ENCODE measurements at regions not wholly inside any gene's neighbourhood (a gene's known extent, or its start where the extent isn't known, plus 50 kb on each side); places are given as distances from the start of the nearest gene placed in this dataset.

- TF ChIP-seq, protein P1, sequence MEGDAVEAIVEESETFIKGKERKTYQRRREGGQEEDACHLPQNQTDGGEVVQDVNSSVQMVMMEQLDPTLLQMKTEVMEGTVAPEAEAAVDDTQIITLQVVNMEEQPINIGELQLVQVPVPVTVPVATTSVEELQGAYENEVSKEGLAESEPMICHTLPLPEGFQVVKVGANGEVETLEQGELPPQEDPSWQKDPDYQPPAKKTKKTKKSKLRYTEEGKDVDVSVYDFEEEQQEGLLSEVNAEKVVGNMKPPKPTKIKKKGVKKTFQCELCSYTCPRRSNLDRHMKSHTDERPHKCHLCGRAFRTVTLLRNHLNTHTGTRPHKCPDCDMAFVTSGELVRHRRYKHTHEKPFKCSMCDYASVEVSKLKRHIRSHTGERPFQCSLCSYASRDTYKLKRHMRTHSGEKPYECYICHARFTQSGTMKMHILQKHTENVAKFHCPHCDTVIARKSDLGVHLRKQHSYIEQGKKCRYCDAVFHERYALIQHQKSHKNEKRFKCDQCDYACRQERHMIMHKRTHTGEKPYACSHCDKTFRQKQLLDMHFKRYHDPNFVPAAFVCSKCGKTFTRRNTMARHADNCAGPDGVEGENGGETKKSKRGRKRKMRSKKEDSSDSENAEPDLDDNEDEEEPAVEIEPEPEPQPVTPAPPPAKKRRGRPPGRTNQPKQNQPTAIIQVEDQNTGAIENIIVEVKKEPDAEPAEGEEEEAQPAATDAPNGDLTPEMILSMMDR (IDR thresholded peaks at IDR 0.05; ENCODE audit: low read length), result no peak
- TF ChIP-seq EZH2 (optimal IDR thresholded peaks at IDR 0.05; ENCODE audit: low read depth, low read length) (no peak), EZH2phosphoT487 (IDR thresholded peaks at IDR 0.05; ENCODE audit: low read length) (no peak)
Measured at GRCh38 chr1:81208441-81208840, 592.3 kb upstream of the ADGRL2 start.

Measured in MM.1S (cell line).